ENCODE measurements at regions not wholly inside any gene's neighbourhood (a gene's known extent, or its start where the extent isn't known, plus 50 kb on each side); places are given as distances from the start of the nearest gene placed in this dataset.

GRCh38 chr6:166757232-166758135, 130.4 kb upstream of the RPS6KA2 start:
- TF ChIP-seq POLR2AphosphoS5 (IDR thresholded peaks at IDR 0.05; ENCODE audit: low read depth, low read length): no peak
- no peak for TF ChIP-seq TAF1 (IDR thresholded peaks at IDR 0.05; ENCODE audit: borderline replicate concordance, insufficient read depth, low read length)
- no peak for TF ChIP-seq SIN3A (IDR thresholded peaks at IDR 0.05; ENCODE audit: borderline replicate concordance, insufficient read depth, low read length)

GRCh38 chr6:166754218-166755030, 127.4 kb upstream of the RPS6KA2 start:
- TF ChIP-seq FOXP2 (optimal IDR thresholded peaks at IDR 0.05; ENCODE audit: borderline replicate concordance, extremely low read depth, extremely low read length, insufficient read depth): no peak
- TF ChIP-seq TAF1 (IDR thresholded peaks at IDR 0.05; ENCODE audit: borderline replicate concordance, insufficient read depth, low read length): no peak
- no peak for TF ChIP-seq SIN3A (IDR thresholded peaks at IDR 0.05; ENCODE audit: borderline replicate concordance, insufficient read depth, low read length)
- no peak for TF ChIP-seq POLR2AphosphoS5 (IDR thresholded peaks at IDR 0.05; ENCODE audit: low read depth, low read length)
- no peak for TF ChIP-seq REST (IDR thresholded peaks at IDR 0.05; ENCODE audit: insufficient read depth in 1 of 2, low read depth in 2 of 2, low read length in 2 of 2)

GRCh38 chr6:166752928-166753721, 126.1 kb upstream of the RPS6KA2 start:
- TF ChIP-seq SIN3A (IDR thresholded peaks at IDR 0.05; ENCODE audit: borderline replicate concordance, insufficient read depth, low read length) (no peak), FOXP2 (optimal IDR thresholded peaks at IDR 0.05; ENCODE audit: borderline replicate concordance, extremely low read depth, extremely low read length, insufficient read depth) (no peak), POLR2AphosphoS5 (IDR thresholded peaks at IDR 0.05; ENCODE audit: low read depth, low read length) (no peak)

- no peak for TF ChIP-seq TAF1 (IDR thresholded peaks at IDR 0.05; ENCODE audit: borderline replicate concordance, insufficient read depth, low read length)
- TF ChIP-seq FOXP2 (optimal IDR thresholded peaks at IDR 0.05; ENCODE audit: borderline replicate concordance, extremely low read depth, extremely low read length, insufficient read depth): no peak
- TF ChIP-seq POLR2AphosphoS5 (IDR thresholded peaks at IDR 0.05; ENCODE audit: low read depth, low read length): no peak
- no peak for TF ChIP-seq REST (IDR thresholded peaks at IDR 0.05; ENCODE audit: insufficient read depth in 1 of 2, low read depth in 2 of 2, low read length in 2 of 2)
- no peak for TF ChIP-seq SIN3A (IDR thresholded peaks at IDR 0.05; ENCODE audit: borderline replicate concordance, insufficient read depth, low read length)
Measured at GRCh38 chr6:166752097-166752496, 125.0 kb upstream of the RPS6KA2 start.

- TF ChIP-seq REST (IDR thresholded peaks at IDR 0.05; ENCODE audit: insufficient read depth in 1 of 2, low read depth in 2 of 2, low read length in 2 of 2) (no peak), POLR2AphosphoS5 (IDR thresholded peaks at IDR 0.05; ENCODE audit: low read depth, low read length) (no peak), TAF1 (IDR thresholded peaks at IDR 0.05; ENCODE audit: borderline replicate concordance, insufficient read depth, low read length) (no peak), FOXP2 (optimal IDR thresholded peaks at IDR 0.05; ENCODE audit: borderline replicate concordance, extremely low read depth, extremely low read length, insufficient read depth) (no peak), SIN3A (IDR thresholded peaks at IDR 0.05; ENCODE audit: borderline replicate concordance, insufficient read depth, low read length) (no peak)
Measured at GRCh38 chr6:166751051-166751595, 124.1 kb upstream of the RPS6KA2 start.

Measured in PFSK-1 (cell line).